Frontal cortex (tissue), 4 donors: ENCODE measurements at regions not wholly inside any gene's neighbourhood (a gene's known extent, or its start where the extent isn't known, plus 50 kb on each side); places are given as distances from the start of the nearest gene placed in this dataset. TPM values are rescaled to one million over a fixed set of nuclear protein-coding genes. Genes with fewer than 3 reads are reported as not detected.

ENCODE experiments used
- DNase-seq, 2 donors: peaks; one replicate each; pipeline ENCODE4 v3.0.0; 2012; ENCODE audit warnings: low spot score in 2 of 2
- FAIRE-seq: peaks from 2 replicates; lab custom pipeline; 2012; peaks lifted over from hg19 to GRCh38; lab: Jason Lieb, UNC
- small RNA-seq: library from RNA; depleted of rRNA; stranded (forward); fragments of <200 nt; gene quantifications from one replicate; pipeline ENCODE3, GENCODE V24; 2014
- donor health status: control.
- donor health status: control.
- donor health status: control.

DNA sequence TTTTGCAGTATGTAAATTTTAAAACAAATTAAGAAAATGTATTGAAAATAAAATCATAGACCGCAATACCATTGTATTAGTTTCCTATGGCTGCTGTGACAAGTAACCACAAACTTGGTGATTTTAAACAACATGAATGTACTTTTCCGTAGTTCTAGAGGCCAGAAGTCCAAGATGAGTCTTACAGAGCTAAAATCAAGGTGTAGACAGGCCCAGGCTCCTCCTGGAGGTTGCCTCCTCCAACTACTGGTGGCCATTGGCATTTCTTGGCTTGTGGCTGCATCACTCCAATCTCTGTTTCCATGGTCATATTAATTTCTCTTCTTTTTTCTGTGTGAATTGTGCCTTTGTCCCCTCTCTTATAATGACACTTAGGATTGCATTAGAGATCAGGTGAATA is 59.2 kb upstream of the ETAA1 start:
- DNase-seq (no peak), FAIRE-seq (no peak)

DNA sequence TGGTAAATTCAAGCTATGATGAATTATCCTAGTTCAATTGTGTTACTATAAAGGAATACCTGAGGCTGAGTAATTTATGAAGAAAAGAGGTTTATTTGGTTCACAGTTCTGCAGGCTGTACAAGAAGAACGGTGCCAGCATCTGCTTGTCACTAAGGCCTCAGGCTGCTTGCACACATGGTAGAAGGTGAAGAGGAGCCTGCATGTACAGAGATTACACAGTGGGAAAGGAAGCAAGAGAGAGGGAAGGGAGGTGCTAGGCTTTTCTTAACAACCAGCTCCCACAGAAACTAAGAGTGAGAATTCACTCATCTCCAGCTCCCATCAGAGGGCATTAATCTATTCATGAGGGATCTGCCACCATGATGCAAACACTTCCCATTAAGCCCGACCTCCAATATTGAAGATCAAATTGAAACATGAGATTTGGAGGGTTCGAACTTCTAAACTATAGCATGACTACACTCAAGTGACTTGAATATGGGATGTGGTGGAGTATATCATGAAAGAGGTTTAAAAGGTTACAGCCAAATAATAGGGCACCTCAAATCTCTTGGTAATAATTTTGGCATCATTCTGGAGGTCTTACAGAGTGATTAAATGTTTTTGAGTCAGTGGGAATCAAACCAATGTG is 58.4 kb upstream of the ETAA1 start:
- FAIRE-seq: no peak
- DNase-seq: no peak

DNA sequence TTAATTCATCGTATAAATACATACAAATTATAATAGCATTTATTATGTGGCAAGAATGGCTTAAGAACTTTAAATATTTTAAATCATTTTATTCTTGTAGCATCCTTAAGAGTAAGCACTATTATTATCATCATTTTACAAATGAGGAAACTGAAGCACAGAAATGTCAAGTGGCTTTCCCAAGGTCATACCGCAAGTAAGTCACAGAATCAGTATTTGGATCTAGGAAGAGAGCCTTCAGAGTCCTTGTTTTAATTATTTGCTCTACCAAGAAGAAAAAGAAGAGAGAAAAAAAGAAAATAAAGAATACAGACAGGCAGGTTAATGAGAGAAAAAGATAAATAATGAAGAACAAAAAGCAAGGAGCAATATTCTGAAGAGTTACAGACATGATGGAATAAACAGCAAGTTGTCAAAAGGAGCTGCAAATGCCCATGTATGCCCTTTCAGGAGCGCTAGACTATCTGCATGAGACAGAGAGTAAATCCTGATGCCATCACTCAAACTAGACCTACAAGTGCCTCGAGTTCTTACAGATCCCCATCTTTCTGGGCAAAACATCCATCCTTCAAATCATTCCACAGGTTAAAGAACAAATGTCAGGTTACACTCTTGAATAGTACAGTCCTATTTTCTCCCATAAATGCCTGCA is 57.8 kb upstream of the ETAA1 start:
- no peak for FAIRE-seq

DNA sequence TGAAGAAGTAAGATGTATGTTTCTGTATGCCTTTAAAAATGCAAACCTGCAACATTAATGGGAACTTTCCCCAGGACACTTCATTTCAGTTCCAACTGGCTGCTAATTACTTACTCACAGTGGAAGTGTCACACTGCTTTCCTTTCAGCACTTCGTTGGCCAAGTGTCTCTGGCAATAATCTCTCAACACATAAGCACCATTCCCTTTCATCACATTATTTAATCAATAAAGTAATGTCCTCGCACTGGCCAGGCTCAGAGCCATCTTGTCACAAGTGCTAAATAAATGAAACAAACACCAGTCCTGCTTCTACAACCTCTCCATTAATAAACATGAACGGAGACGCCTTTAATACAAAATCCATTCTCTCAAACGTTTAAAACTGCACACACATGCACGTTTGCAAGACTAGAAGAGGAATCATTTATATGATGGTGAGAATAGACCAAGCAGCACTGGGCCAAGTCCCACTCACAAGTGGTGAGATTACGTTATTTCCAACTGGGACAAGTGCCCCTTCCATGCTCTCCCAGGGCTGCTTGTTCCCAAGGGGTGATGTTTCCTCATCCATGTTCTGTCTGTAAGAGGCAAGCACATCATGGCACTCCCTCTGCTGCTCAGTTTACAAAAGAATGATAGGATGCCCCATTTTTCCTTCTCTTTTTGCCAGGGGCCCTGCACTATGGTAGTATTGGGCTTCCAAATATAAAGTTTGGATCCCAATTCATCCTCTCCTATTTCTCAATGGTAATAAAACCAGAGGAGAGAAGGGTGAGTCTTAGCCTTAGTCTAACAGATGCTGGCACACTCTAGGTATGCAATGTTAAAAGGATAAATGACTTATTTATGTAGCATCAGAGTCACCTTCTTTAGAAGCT is 56.8 kb upstream of the ETAA1 start:
- FAIRE-seq: no peak
- DNase-seq: no peak

More for the DNA sequence above, 57.8 kb upstream of the ETAA1 start:
- no peak for DNase-seq

DNA sequence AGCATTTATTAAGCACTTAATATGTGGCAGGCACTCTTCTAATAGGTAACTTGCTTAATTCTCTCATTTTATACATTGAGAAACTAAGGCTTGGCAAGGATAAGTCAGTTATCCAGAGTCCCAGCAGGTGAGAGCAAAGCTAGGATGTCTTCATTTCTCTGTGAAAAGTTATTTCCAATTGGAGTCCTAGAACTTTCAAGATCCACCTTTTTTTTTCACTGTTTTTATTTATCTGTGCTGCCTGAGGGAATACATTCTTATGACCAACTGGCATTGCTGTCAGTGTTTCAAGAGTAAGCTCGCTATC is 56.2 kb upstream of the ETAA1 start:
- no peak for FAIRE-seq
- DNase-seq: no peak

DNA sequence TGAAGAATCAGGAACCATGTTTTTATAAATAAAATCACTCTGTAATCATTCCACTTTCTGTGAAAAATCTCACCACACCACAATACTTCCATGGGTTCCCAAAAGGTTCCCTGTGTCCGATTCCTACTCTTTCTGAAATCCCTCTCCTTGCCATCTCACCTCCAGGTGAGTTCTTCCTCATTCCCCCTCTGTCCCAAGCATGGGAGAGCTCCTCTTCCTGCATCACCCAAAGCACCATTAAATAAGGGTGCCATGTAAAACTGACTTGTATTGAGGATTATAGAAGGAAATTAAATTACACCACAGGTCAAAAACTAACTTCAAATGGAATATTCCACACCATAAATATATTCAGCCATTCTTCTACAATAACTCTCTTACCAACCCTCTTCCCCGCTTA is 55.8 kb upstream of the ETAA1 start:
- FAIRE-seq (no peak), DNase-seq (no peak)

DNA sequence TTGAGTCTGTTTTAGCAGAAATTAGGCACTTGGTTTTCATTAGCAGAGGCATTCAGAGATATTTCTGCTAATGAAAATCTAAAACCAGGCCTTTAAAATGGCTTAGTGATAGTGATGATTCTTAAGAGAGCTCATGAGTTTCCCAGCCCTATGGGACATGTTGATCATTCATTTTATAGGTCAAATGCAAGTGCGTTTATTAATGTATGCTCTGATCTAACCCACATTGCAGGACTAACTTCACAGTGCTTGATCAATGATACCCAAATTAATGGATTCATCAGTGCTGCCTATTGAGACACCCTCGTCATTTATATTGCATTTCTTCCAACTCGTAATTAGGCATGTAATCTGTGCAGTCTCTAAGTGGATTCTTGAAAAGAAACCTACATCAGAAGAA is 54.7 kb upstream of the ETAA1 start:
- FAIRE-seq (no peak), DNase-seq (no peak)

DNA sequence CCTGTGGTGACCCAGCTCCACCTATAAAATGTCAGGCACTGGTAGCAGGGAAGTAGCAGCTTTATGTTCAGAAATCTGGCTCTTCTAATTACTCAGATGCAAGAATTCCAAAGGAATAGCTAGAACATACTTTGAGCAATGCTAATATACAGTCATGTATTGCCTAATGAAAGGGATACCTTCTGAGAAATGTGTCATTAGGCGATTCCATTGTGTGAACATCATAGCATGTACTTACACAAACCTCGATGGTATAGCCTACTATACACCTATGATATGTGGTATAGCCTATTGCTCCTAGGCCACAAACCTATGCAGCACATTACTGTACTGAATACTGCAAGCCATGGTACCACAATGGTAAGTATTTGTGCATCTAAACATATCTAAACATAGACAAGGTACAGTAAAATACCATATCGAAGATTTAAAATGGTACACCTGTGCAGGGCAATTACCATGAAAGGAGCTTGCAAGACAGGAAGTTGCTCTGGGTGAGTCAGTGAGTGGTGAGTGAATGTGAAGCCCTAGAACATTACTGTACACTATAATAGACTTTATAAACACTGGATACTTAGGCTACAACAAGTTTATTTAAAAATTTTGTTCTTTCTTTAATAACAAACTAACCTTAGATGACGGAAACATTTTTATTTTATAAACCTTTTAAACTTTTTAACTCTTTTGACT is 50.3 kb upstream of the ETAA1 start:
- FAIRE-seq (no peak), DNase-seq (no peak)

Small RNA genes lying in the stretch of these regions (small RNA-seq; reads per million reads assigned to genes)
- gene AC009474.2: not detected
